Medulla oblongata (tissue), 1 donor: ENCODE measurements at regions not wholly inside any gene's neighbourhood (a gene's known extent, or its start where the extent isn't known, plus 50 kb on each side); places are given as distances from the start of the nearest gene placed in this dataset.
"Not testable (repeated sequence)": the region's sequence is repeated elsewhere in the genome, so short reads cannot be mapped to it uniquely, and the experiment has no call there.

Experiments used
- DNase-seq: peaks from one replicate; pipeline ENCODE4 v3.0.0-alpha.2; 2015; ENCODE audit errors: extremely low spot score

- not testable (repeated sequence) for DNase-seq
Observed at GRCh38 chr2:95686056-95686825, 94.4 kb downstream of the TRIM43 start.

- not testable (repeated sequence) for DNase-seq
Observed at GRCh38 chr2:95687852-95688251, 96.1 kb downstream of the TRIM43 start.

GRCh38 chr2:95691210-95691609 is 99.4 kb downstream of the TRIM43 start:
- DNase-seq: not testable (repeated sequence)

GRCh38 chr2:95693071-95693846 is 101.5 kb downstream of the TRIM43 start:
- not testable (repeated sequence) for DNase-seq

GRCh38 chr2:95695613-95696012 is 103.8 kb downstream of the TRIM43 start:
- DNase-seq: no peak

- DNase-seq: no peak
Observed at GRCh38 chr2:95698146-95698545, 106.3 kb downstream of the TRIM43 start.

- DNase-seq: not testable (repeated sequence)
Observed at GRCh38 chr2:95699201-95700184, 107.7 kb downstream of the TRIM43 start.

- DNase-seq: peak; percentile 60
Observed at GRCh38 chr2:95700519-95700918, 108.7 kb downstream of the TRIM43 start.

GRCh38 chr2:95702471-95702870 is 110.7 kb downstream of the TRIM43 start:
- no peak for DNase-seq

GRCh38 chr2:95707161-95707560 is 115.4 kb downstream of the TRIM43 start:
- DNase-seq: not testable (repeated sequence)

- no peak for DNase-seq
Observed at GRCh38 chr2:95707837-95708236, 116.0 kb downstream of the TRIM43 start.

- DNase-seq: no peak
Observed at GRCh38 chr2:95709831-95710230, 118.0 kb downstream of the TRIM43 start.

GRCh38 chr2:95713470-95714177 is 121.8 kb downstream of the TRIM43 start:
- DNase-seq: not testable (repeated sequence)

GRCh38 chr2:95714398-95714797 is 122.6 kb downstream of the TRIM43 start:
- DNase-seq: not testable (repeated sequence)

- DNase-seq: no peak
Observed at GRCh38 chr2:95719473-95720060, 127.8 kb downstream of the TRIM43 start.

- DNase-seq: no peak
Observed at GRCh38 chr2:95721726-95722125, 129.9 kb downstream of the TRIM43 start.

GRCh38 chr2:95722131-95722697 is 130.4 kb downstream of the TRIM43 start:
- no peak for DNase-seq

GRCh38 chr2:95723627-95724210 is 131.9 kb downstream of the TRIM43 start:
- not testable (repeated sequence) for DNase-seq

- DNase-seq: not testable (repeated sequence)
Observed at GRCh38 chr2:95725191-95725590, 133.4 kb downstream of the TRIM43 start.

- DNase-seq: not testable (repeated sequence)
Observed at GRCh38 chr2:95725677-95726076, 133.9 kb downstream of the TRIM43 start.
